Fibroblast of villous mesenchyme (primary cell): ENCODE measurements at regions not wholly inside any gene's neighbourhood (a gene's known extent, or its start where the extent isn't known, plus 50 kb on each side); places are given as distances from the start of the nearest gene placed in this dataset.
"Not testable (repeated sequence)": the region's sequence is repeated elsewhere in the genome, so short reads cannot be mapped to it uniquely, and the experiment has no call there.

Experiments
- DNase-seq: peaks from one replicate; pipeline ENCODE4 v3.0.0-alpha.2; 2010; ENCODE audit warnings: low read depth
- H3K4me3 ChIP-seq: 2 replicates; pipeline ENCODE4 v1.5.1; 2011; ENCODE audit warnings: low read depth, mild to moderate bottlenecking, low read length
- TF ChIP-seq, protein P1 (sequence below): IDR thresholded peaks from 2 replicates; pipeline ENCODE4 v1.5.1; 2012; ENCODE audit warnings: low read depth, mild to moderate bottlenecking, low read length; ENCODE audit not compliant: insufficient read depth

DNA sequence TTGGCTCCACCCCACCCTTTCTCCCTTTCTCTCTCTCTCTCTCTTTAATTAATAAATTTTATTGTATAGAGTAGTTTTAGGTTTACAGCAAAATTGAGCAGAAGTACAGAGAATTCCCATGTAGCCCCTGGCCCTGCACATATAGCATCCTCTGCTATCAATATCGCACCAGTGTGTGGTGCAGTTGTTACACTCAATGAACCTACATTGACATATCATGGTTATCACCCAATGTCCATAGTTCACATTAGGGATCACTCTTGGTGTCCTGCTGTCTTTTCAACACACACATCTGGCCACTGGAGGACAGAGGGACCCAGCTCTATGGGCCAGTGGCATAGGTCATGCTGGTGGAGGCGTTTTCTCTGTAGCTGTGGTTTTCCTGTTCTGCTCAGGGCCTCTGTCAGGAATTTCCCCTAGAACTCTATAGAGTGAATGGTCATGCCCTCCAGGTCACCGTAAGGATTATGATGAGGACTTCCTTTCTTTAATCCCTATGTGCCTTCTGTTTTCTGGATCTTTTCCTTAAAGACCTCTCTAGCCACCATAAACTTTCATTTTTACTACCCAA, 98.2 kb upstream of the NAV2 start:
- no peak overlapping the region for H3K4me3 ChIP-seq
- no peak for DNase-seq
- TF ChIP-seq, protein P1, sequence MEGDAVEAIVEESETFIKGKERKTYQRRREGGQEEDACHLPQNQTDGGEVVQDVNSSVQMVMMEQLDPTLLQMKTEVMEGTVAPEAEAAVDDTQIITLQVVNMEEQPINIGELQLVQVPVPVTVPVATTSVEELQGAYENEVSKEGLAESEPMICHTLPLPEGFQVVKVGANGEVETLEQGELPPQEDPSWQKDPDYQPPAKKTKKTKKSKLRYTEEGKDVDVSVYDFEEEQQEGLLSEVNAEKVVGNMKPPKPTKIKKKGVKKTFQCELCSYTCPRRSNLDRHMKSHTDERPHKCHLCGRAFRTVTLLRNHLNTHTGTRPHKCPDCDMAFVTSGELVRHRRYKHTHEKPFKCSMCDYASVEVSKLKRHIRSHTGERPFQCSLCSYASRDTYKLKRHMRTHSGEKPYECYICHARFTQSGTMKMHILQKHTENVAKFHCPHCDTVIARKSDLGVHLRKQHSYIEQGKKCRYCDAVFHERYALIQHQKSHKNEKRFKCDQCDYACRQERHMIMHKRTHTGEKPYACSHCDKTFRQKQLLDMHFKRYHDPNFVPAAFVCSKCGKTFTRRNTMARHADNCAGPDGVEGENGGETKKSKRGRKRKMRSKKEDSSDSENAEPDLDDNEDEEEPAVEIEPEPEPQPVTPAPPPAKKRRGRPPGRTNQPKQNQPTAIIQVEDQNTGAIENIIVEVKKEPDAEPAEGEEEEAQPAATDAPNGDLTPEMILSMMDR = no peak

DNA sequence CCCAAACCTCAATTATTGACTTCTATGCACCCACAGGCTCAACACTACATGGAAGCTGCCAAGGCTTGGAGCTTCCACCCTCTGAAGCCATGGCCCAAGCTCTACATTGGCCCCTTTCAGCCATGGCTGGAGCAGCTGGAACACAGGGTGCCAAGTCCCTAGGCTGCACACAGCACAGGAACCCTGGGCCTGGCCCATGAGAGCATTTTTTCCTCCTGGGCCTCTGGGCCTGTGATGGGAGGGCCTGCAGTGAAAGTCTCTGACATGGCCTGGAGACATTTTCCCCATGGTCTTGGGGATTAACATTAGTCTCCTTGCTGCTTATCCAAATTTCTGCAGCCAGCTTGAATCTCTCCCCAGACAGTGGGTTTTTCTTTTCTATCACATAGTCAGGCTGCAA, 100.6 kb upstream of the NAV2 start:
- DNase-seq = not testable (repeated sequence)

DNA sequence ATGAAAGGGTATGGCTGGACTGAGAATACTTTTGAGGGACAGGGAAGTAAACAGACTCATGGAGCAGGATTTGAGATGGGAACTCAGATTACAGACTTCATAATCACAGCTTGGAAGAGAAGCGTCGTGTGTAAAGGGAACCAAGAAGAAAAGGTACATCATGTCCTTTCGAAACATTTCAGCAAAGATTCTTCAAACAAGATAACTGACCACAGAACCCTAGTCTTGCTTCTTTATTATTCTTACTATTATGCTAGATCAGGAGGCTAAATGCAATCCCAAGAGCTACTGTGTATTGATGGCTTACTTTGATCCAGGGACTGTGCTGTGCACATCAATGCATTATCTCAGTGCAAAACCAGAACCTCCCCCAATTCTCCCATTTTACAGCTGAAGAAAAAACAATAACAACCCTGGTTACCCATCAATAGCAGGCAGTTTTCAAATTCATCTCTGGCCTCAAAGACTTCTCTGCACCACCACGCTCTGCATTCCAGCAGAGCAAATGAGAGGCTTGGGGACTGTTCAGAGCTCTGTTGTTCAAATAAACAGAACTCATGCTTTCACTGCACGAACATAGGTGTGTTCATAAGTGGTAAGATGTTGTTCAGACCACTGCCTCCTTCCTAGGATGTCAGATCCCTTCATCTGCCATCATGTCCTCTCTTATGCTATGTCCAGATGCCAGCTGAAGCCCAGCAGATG, 104.8 kb upstream of the NAV2 start:
- TF ChIP-seq, protein P1 = no peak
- peak; percentile 49 for DNase-seq
- no peak overlapping the region for H3K4me3 ChIP-seq

More for the DNA sequence above, 100.6 kb upstream of the NAV2 start:
- not testable (repeated sequence) for H3K4me3 ChIP-seq

DNA sequence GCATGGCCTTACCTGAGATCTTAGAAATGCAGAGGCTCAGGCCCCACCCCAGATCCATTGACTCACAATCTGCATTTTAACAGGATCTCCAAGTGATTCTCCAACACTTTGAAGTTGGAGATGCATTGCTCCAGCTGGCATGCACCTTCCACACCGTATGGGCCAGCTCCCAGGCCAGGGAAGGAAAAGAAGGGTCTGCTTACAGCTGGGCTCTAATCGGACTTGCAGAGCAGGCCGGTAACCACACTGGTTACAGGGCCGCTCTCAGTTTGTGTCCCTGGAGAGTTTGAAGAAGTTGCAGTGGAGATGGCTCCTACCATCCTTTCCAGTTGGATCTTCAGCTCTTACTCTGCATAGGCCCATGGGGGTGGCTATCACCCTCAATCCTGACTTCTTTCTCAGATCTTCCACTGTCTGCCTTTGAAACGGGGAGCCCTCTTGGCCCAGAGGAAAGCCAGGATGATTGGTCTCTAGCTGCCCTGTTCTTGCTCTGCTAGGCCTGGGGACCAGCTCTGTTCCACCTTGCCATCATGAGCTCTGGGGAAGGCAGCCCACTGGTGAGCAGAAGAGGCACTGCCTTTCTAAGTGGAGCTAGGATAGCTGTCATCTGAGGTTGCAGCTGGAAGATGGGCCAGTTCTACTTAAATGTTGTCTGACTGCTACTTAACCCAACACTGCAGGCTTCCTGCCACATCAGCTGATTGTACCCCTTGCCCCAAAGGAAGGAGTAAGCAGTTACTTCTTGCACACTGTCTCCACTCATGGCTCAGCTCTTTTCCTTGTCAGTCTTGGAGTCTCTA, 105.6 kb upstream of the NAV2 start:
- H3K4me3 ChIP-seq = no peak overlapping the region
- DNase-seq = no peak
- TF ChIP-seq, protein P1 = no peak

DNA sequence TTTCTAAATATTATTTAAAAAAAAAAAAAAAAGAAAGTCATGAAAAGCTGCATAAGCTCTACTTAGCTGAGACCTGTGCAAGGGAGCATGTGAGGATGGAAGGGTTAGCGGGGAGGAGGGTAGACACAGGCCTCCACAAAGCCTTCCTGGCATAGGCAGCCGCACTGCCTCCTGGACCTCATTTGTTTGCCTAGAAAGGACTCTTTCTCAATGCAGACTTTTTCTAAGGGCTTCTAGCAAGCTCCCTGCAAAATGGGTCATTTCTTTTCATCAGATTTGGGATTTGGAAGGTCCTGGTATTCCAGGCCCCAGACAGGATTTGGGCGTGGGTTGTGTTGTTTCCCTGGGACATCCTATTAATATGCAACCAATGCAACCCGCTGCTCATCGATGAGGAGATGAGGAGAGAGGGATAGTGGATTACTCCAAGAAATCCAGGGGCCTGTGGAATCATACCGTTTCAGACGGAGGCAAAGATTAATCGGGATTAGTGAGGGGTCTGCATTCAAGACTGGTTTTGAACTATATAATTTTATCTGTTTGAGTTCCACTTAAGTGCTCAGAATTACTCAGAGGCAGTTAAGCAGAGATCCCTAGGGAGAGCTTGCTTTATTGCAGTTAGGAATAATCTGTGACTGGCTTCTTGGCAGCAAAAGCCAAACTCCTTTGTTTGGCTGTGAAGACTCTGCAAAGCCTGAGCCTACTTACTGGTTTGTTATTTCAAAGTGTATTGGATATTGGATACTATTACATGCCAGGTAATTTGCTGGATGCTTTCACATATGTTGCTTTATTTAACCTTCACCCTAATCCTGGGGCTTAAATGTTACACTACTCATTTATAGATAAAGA, 106.9 kb upstream of the NAV2 start:
- H3K4me3 ChIP-seq = no peak overlapping the region
- TF ChIP-seq, protein P1 = no peak
- DNase-seq = peak; percentile 51

DNA sequence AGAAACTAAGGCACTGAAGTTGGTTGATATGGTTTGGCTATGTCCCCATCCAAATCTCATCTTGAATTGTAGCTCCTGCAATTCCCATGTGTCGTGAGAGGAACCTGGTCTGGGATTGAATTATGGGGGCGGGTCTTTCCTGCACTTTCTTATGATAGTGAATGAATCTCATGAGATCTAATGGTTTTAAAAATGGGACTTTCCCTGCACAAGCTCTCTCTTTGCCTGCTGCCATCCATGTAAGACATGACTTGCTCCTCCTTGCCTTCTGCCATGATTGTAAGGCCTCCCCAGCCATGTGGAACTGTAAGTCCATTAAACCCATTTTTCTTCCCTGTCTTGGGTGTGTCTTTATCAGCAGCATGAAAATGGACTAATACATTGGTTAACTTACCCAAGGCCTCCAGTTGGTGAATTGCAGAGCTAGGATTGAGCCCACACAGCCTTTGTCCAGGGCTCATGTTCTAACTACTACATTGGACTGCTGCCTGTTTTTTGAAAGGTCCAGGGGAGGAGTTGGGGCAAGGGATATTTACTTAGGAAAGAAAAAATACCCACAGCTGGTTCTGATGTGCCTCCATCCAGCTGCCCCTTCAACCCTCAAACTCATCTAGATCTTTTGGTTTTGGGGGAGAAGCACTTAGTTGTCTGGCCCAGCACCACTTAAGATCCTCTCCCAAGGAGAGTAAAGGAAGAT, 107.8 kb upstream of the NAV2 start:
- TF ChIP-seq, protein P1 = no peak
- no peak overlapping the region for H3K4me3 ChIP-seq
- DNase-seq = no peak
